NCI-H345 treated with DMSO at 0.1 percent for 48 hours (cell line): ENCODE measurements at regions not wholly inside any gene's neighbourhood (a gene's known extent, or its start where the extent isn't known, plus 50 kb on each side); places are given as distances from the start of the nearest gene placed in this dataset.

ENCODE experiments used
- DNase-seq: peaks from one replicate; lab custom pipeline; 2025; ENCODE audit not compliant: unreplicated experiment; lab: John Stamatoyannopoulos, UW

- no peak for DNase-seq
Observed at GRCh38 chr10:131683941-131684340, 216.9 kb upstream of the PPP2R2D start.

- DNase-seq: no peak
Observed at GRCh38 chr10:131685007-131685406, 215.8 kb upstream of the PPP2R2D start.

DNA sequence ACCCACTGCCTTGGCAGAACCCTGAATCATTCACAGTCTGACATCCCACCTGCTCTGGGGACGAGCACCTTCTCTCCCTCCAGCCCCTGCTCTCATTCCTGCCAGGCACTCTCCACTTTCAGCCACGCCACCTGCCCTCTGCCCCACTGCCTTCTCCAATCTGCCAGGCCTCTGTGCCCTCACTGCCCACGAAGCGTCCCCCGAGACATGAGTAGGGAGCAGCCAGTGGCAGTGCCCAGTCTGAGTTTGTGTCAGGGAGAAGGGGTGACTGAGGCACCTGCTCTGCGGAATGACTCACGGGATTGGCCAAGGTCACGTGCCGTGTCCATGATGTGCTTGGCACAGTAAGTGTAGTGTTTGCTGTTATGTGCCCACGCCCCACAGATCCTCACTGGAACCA lies 215.2 kb upstream of the PPP2R2D start:
- no peak for DNase-seq

GRCh38 chr10:131686781-131687420 lies 213.9 kb upstream of the PPP2R2D start:
- no peak for DNase-seq

DNA sequence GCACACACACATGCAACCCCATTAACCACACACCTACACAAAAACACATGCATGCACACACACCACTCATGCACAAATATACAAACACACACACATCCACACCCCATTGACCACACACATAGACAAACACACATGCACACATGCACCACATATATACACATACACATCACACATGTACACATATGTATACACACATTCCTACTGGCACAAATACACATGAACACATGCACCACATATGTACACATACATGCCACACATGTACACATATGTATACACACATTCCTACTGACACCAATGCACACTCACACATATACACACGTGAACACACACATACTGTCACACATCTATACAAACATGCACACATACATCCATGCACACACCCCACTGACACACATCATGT lies 212.5 kb upstream of the PPP2R2D start:
- DNase-seq: no peak

DNA sequence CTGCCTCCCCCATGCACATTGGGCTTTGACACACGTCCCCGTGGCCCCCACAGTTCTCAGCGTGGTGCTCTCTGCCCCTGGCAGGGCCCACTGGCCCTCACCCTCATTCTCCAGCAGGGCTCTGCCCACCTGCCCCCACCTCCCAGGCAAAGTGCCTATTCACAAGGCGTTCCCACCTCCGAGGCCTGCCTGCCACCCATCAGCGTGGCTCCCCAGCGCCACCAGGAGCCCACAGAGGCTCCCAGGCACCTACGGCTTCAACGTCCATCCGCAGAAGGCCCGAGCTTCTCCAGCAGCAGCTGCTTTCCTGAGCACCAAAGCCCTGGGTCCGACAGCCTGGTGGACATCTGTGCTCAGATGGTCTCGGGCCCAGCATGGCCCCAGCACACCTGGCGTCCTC lies 211.8 kb upstream of the PPP2R2D start:
- DNase-seq: no peak

DNA sequence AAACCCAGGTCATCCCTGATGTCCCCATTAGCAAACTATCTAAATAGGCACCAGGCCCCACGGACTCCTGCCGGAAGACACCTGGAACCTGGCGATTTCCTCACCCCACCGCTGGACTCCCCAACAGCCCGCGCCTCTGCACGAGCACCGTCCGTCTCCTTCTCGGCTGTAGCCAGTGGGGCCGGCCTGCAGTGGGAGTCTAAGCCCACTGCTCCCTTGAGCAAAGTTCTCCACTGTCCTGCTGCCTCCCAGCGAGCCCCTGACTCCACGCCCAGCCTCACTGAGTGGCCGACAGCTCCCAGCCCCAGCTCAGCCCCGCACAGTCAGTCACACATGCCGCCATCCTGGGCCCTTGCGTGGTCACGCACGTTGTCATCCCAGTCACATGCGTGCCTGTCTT lies 211.3 kb upstream of the PPP2R2D start:
- DNase-seq: no peak

GRCh38 chr10:131689954-131690757 lies 210.7 kb upstream of the PPP2R2D start:
- no peak for DNase-seq

- DNase-seq: no peak
Observed at GRCh38 chr10:131690805-131691239, 210.0 kb upstream of the PPP2R2D start.

DNA sequence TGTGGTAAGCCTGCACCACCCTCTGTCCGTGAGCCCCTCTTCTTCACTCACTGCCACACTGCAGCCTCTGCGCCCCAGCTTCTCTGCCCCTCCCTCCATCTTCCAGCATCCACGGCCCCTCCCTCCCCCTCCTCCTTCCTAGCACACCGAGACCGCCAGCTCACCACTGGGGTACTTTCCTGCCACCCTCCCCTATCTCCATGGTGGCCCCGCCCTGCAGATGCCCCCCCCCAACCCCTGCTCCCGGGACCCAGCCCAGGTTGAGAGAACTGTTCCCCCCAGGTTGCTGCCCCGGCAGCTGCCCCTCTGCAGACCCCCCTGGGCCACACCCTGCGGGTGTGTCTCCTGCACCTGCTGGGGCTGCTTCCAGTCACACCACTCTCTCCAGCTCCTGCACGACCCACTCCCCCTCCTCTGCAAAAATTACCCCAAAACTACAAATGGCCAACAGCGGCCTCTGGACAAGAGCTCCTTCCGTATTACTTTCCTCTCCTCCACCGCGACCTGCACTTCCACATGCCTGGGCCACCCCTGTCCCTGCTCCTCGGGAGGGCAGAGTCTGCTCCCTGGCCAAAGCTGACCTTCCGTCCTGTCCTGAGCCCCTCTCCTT lies 209.2 kb upstream of the PPP2R2D start:
- DNase-seq: no peak

- DNase-seq: no peak
Observed at GRCh38 chr10:131692176-131692575, 208.6 kb upstream of the PPP2R2D start.

- DNase-seq: no peak
Observed at GRCh38 chr10:131692686-131693334, 208.0 kb upstream of the PPP2R2D start.

DNA sequence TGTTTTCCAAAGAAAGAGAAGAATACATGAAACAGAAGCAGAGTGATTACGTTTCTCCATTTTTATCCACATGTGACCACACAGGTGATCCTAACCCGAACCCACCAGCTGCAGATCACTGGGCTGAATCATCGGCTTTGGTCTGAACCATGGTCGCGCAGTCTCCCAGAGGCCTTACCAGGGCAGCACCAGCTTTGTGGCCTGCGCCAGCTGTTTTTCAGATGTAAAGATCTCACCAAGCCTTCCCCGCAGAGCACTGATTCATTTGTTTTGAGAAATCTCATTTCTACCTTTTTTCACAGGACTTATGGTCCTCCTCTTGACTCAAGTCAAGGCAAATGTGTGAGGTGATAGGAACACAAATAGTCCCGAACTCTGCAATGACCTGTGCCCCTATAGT lies 207.0 kb upstream of the PPP2R2D start:
- no peak for DNase-seq

GRCh38 chr10:131694168-131694780 lies 206.5 kb upstream of the PPP2R2D start:
- DNase-seq: no peak

DNA sequence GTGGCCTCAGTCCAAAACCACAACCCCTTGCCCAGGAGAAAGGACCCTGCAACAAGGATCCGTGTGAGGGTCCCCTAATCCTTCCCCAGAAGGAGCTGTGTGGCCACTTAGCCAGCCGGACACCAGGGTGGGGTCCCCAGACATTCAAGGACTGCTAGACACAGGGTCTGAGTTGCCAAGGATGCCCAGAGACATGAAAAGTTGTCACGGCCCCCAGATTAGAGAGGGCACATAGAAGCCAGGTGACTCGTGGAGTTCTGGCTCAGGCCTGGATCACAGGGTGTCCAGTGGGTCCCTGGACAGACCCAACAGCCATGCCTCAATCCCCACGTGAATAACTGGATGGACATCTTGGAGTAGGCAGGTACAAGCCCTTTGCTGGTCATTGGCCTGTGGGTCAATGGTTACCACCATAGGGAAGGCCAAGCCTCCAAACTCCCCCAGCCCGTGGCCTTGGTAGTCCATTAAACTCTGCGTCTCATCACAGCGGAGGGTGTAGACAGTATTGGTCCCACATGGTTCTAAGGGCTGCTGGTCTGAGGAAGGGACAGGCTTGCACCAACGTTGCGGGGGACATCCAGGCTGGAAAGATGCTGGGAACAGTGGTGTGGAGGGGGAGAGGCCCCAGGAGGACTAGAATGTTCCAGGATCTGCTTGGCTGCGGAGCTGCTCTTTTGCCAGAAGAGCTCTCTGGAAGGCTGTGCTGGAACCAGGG lies 205.9 kb upstream of the PPP2R2D start:
- no peak for DNase-seq

DNA sequence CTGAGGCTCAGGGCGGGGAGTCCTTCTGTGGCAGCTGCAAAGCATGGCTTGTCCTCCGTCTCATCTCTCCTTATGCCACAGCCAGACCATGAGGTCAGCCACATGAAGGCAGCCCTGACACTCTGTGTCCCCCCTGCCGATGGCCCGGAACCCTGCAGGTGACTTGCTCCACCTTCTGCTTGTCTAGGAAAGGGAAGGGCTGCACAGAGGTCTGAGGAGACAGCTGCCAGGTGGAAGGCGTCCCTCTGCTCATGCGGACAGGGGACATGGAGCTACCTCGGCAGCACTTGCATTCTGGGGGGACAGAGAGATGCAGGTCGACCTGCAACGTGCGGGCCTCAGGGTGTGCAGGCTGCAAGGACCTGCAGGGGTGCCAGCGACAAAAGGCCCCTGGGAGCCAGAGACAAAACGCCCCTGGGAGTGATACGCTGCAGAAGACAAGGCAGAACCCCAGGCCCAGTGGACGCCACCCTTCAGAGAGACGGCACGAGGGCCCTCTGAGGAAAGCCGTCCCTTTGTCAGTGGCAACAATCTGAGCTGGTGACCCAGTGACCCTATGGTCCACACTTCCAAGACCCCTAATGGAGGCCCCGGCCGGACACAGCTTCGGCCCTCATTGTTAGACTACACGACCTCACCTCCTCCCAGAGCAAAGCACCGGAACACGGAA lies 205.2 kb upstream of the PPP2R2D start:
- no peak for DNase-seq

- no peak for DNase-seq
Observed at GRCh38 chr10:131697476-131698128, 203.2 kb upstream of the PPP2R2D start.

DNA sequence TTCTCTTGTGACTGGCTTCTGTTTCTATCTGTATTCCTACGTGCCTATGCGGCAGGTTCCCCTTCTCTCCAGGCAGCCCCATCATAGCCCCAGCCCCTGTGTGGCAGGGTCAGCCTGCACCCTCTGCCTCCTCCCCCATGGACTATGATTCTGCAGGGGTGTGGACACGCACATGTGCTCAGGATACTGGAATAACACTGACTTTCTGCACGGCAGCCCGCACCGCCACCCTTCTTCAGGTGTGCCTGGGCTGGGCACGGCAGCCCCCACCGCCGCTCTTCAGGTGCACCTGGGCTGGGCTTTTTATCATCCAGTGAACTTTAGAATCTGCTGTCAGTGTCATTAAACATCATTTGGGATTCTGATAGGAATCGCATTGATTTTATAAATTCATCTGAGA lies 202.6 kb upstream of the PPP2R2D start:
- no peak for DNase-seq

GRCh38 chr10:131698986-131699385 lies 201.8 kb upstream of the PPP2R2D start:
- DNase-seq: no peak

- DNase-seq: no peak
Observed at GRCh38 chr10:131700032-131700431, 200.8 kb upstream of the PPP2R2D start.
